Ishikawa (cell line): ENCODE measurements at regions not wholly inside any gene's neighbourhood (a gene's known extent, or its start where the extent isn't known, plus 50 kb on each side); places are given as distances from the start of the nearest gene placed in this dataset.

Experiments used
- RAD21 ChIP-seq: IDR thresholded peaks from 2 replicates; pipeline ENCODE4 v1.6.1; 2012; ENCODE audit warnings: low read depth
- TEAD4 ChIP-seq: IDR thresholded peaks from 2 replicates; pipeline ENCODE4 v1.6.1; 2012
- ZBTB7A ChIP-seq: IDR thresholded peaks from 2 replicates; pipeline ENCODE4 v1.6.1; 2012; ENCODE audit warnings: low read depth

- no peak for TF ChIP-seq RAD21
- TF ChIP-seq ZBTB7A, result no peak
- no peak for TF ChIP-seq TEAD4
These were observed 207.3 kb upstream of the ARID2 start for GRCh38 chr12:45522227-45522626.
